Kidney (tissue), 13 donors: ENCODE measurements at regions not wholly inside any gene's neighbourhood (a gene's known extent, or its start where the extent isn't known, plus 50 kb on each side); places are given as distances from the start of the nearest gene placed in this dataset.

Experiments used
- DNase-seq, 5 donors: peaks; one replicate each; pipeline ENCODE4 v3.0.0-alpha.2; 2013 to 2020
- FAIRE-seq: peaks from 2 replicates; lab custom pipeline; 2012; peaks lifted over from hg19 to GRCh38; lab: Jason Lieb, UNC
- H3K27ac ChIP-seq, 2 donors: one replicate each; pipeline ENCODE4 v1.7.0; 2013; ENCODE audit warnings: low read depth in 2 of 2, low read length in 2 of 2, inconsistent platforms in 1 of 2
- H3K27me3 ChIP-seq: one replicate; pipeline ENCODE4 v1.7.1; 2013; ENCODE audit warnings: low read length, inconsistent platforms; ENCODE audit not compliant: control insufficient read depth, insufficient read depth
- H3K36me3 ChIP-seq, 3 donors: one replicate each; pipeline versions ENCODE4 v1.7.0 to v1.7.1; 2013; ENCODE audit warnings: low read length in 3 of 3, control low read depth in 1 of 3, inconsistent platforms in 1 of 3; ENCODE audit not compliant: insufficient read depth in 3 of 3, control insufficient read depth in 2 of 3
- H3K4me1 ChIP-seq, 3 donors: one replicate each; pipeline versions ENCODE4 v1.7.0 to v1.7.1; 2013; ENCODE audit warnings: low read length in 3 of 3, inconsistent platforms in 1 of 3, low read depth in 1 of 3; ENCODE audit not compliant: control insufficient read depth in 2 of 3, insufficient read depth in 2 of 3
- H3K4me3 ChIP-seq, 3 donors: one replicate each; pipeline versions ENCODE4 v1.7.0 to v1.8.1; 2013; ENCODE audit warnings: low read length in 3 of 3, control low read depth in 1 of 3, inconsistent platforms in 1 of 3
- H3K9ac ChIP-seq, 3 donors: one replicate each; pipeline versions ENCODE4 v1.7.0 to v1.7.1; 2013; ENCODE audit warnings: low read length in 3 of 3, control low read depth in 1 of 3, inconsistent platforms in 1 of 3
- H3K9me3 ChIP-seq, 3 donors: one replicate each; pipeline versions ENCODE4 v1.7.0 to v1.7.1; 2013; ENCODE audit warnings: low read length in 3 of 3, control low read depth in 1 of 3, inconsistent platforms in 1 of 3; ENCODE audit not compliant: control insufficient read depth in 2 of 3, insufficient read depth in 1 of 3
- CTCF ChIP-seq: IDR thresholded peaks from 3 replicates; pipeline ENCODE4 v1.5.1; 2012; ENCODE audit warnings: mild to moderate bottlenecking, moderate library complexity, borderline replicate concordance; ENCODE audit not compliant: insufficient read depth; ENCODE audit errors: extremely low read depth
- intact Hi-C: fragments of 100-400 bp; cut with DNase I; formaldehyde crosslinking; loops from one replicate; pipeline ENCODE4 v1.11.1; 2022
- donor health status: control.
- donor health status: control.
- donor health status: control.
- donor health status: control.
- donor health status: control.
- donor health status: DM: yes; HTN: yes; CAD: no.
- donor health status: Normal renal cell carcinoma (clear cell type).

GRCh38 chr12:111111681-111112080, 191.3 kb upstream of the MYL2 start:
- Histone ChIP-seq H3K9me3 (peaks cover 0 to 4% (median 0%) of the 10 kb centered on the region in 3 donors), H3K27me3 (no peaks in the 10 kb centered on the region), H3K4me1 (no peaks in the 10 kb centered on the region), H3K9ac (no peak overlapping the region), H3K27ac (no peak overlapping the region), H3K4me3 (no peak overlapping the region), H3K36me3 (no peaks in the 10 kb centered on the region)
- DNase-seq (no peak), FAIRE-seq (no peak)
- TF ChIP-seq CTCF, result no peak
- intact Hi-C loops, result no loop called here

- no peak overlapping the region for H3K4me3 ChIP-seq
- TF ChIP-seq CTCF, result no peak
- DNase-seq (no peak), FAIRE-seq (no peak)
- H3K9me3 ChIP-seq, result peaks cover 0 to 4% (median 0%) of the 10 kb centered on the region in 3 donors
- no peaks in the 10 kb centered on the region for H3K4me1 ChIP-seq
- no peaks in the 10 kb centered on the region for H3K36me3 ChIP-seq
- no peak overlapping the region for H3K27ac ChIP-seq
- intact Hi-C loops, result no loop called here
- H3K9ac ChIP-seq, result no peak overlapping the region
- H3K27me3 ChIP-seq, result no peaks in the 10 kb centered on the region
Observed at GRCh38 chr12:111110556-111110955, 190.2 kb upstream of the MYL2 start.

GRCh38 chr12:111108726-111109125, 188.3 kb upstream of the MYL2 start:
- Histone ChIP-seq H3K9me3 (peaks cover 0 to 4% (median 0%) of the 10 kb centered on the region in 3 donors), H3K9ac (no peak overlapping the region), H3K4me3 (no peak overlapping the region), H3K27me3 (no peaks in the 10 kb centered on the region), H3K4me1 (no peaks in the 10 kb centered on the region), H3K27ac (no peak overlapping the region), H3K36me3 (no peaks in the 10 kb centered on the region)
- no peak for TF ChIP-seq CTCF
- FAIRE-seq, result no peak
- intact Hi-C loops, result no loop called here
- DNase-seq, result no peak

- no peak for TF ChIP-seq CTCF
- FAIRE-seq (no peak), DNase-seq (no peak)
- intact Hi-C loops, result no loop called here
- Histone ChIP-seq H3K27me3 (no peaks in the 10 kb centered on the region), H3K9ac (no peak overlapping the region), H3K4me3 (no peak overlapping the region), H3K27ac (no peak overlapping the region), H3K9me3 (peaks cover 0 to 4% (median 0%) of the 10 kb centered on the region in 3 donors), H3K4me1 (no peaks in the 10 kb centered on the region), H3K36me3 (no peaks in the 10 kb centered on the region)
Observed at GRCh38 chr12:111107392-111108178, 187.2 kb upstream of the MYL2 start.
